A673 (cell line): ENCODE measurements at regions not wholly inside any gene's neighbourhood (a gene's known extent, or its start where the extent isn't known, plus 50 kb on each side); places are given as distances from the start of the nearest gene placed in this dataset.

ENCODE experiments used
- BruUV-seq: library from RNA; stranded (reverse); fragments of 400-500 nt; replicated peaks from 2 replicates; lab custom pipeline; 2021; lab: Mats Ljungman, UMichigan
- CTCF ChIA-PET: fragments of 300-600 bp; sonication (Branson Sonifier 250); formaldehyde crosslinking; loops from one replicate; lab custom pipeline; 2022; ENCODE audit warnings: antibody characterized with exemption; lab: Charles Lee
- POLR2A ChIA-PET: fragments of 300-600 bp; sonication (Branson Sonifier 250); formaldehyde crosslinking; loops from one replicate; lab custom pipeline; 2022; ENCODE audit warnings: antibody characterized with exemption; ENCODE audit not compliant: low non-redundant PET; lab: Charles Lee
- DNase-seq: peaks from one replicate; pipeline ENCODE4 v3.0.0-alpha.2; 2015; ENCODE audit warnings: low spot score
- H3K27ac ChIP-seq: fragments of 200-600 bp; sonication (generic); 2 replicates; pipeline ENCODE4 v1.5.1; 2016; ENCODE audit warnings: mixed run types, low read depth, mild to moderate bottlenecking, mixed read lengths, antibody characterized with exemption, low read length; ENCODE audit not compliant: poor library complexity, severe bottlenecking
- H3K27me3 ChIP-seq: fragments of 200-600 bp; sonication (generic); replicated peaks from 2 replicates; pipeline ENCODE4 v1.6.1; 2017; ENCODE audit warnings: mixed run types, low read depth, mild to moderate bottlenecking, mixed read lengths, antibody characterized with exemption, low read length; ENCODE audit not compliant: insufficient read depth, poor library complexity
- H3K36me3 ChIP-seq: fragments of 200-600 bp; sonication (generic); 2 replicates; pipeline ENCODE4 v1.6.1; 2016; ENCODE audit warnings: mixed run types, mild to moderate bottlenecking, mixed read lengths, antibody characterized with exemption, low read length; ENCODE audit not compliant: insufficient read depth, poor library complexity, severe bottlenecking
- H3K4me1 ChIP-seq: fragments of 200-600 bp; sonication (generic); 2 replicates; pipeline ENCODE4 v1.6.1; 2017; ENCODE audit warnings: mixed run types, mild to moderate bottlenecking, mixed read lengths, antibody characterized with exemption, low read length; ENCODE audit not compliant: insufficient read depth, poor library complexity, severe bottlenecking
- H3K4me3 ChIP-seq: fragments of 200-600 bp; sonication (generic); 2 replicates; pipeline ENCODE4 v1.5.1; 2016; ENCODE audit warnings: low read depth, mixed run types, mild to moderate bottlenecking, mixed read lengths, low read length; ENCODE audit not compliant: poor library complexity, severe bottlenecking
- H3K9me3 ChIP-seq: fragments of 200-600 bp; sonication (generic); 2 replicates; pipeline ENCODE4 v1.6.1; 2016; ENCODE audit warnings: mixed run types, low read depth, mild to moderate bottlenecking, mixed read lengths, antibody characterized with exemption, low read length; ENCODE audit not compliant: poor library complexity, severe bottlenecking
- CTCF ChIP-seq: fragments of 300-800, 200-600 bp; sonication (generic); conservative IDR thresholded peaks from 2 replicates; pipeline ENCODE4 v1.5.1; 2017; ENCODE audit warnings: low read depth, mild to moderate bottlenecking, antibody characterized with exemption, low read length, moderate library complexity, mixed read lengths
- EZH2 ChIP-seq: fragments of 200-600 bp; sonication (generic); IDR thresholded peaks from 2 replicates; pipeline ENCODE4 v1.6.1; 2017; ENCODE audit warnings: borderline replicate concordance, low read depth, mild to moderate bottlenecking, mixed read lengths, antibody characterized with exemption, low read length; ENCODE audit not compliant: poor library complexity, severe bottlenecking
- intact Hi-C: fragments of 100-400 bp; cut with micrococcal nuclease; formaldehyde crosslinking; loops from one replicate; pipeline ENCODE4 v1.10.0; 2022; ENCODE audit not compliant: unreplicated experiment

GRCh38 chr11:22454461-22455090, 116.4 kb downstream of the SLC17A6 start:
- no peaks in the 10 kb centered on the region for H3K27me3 ChIP-seq
- H3K4me1 ChIP-seq: peaks cover 24% of the 10 kb centered on the region
- no TSS peak for BruUV-seq
- H3K4me3 ChIP-seq: no peak overlapping the region
- intact Hi-C loops: no loop called here
- TF ChIP-seq CTCF (no peak), EZH2 (no peak)
- no peaks in the 10 kb centered on the region for H3K9me3 ChIP-seq
- ChIA-PET CTCF (no interaction called here), POLR2A (no interaction called here)
- H3K27ac ChIP-seq: no peak overlapping the region
- no peak for DNase-seq
- H3K36me3 ChIP-seq: no peaks in the 10 kb centered on the region

- no peaks in the 10 kb centered on the region for H3K9me3 ChIP-seq
- no peak overlapping the region for H3K27ac ChIP-seq
- no peaks in the 10 kb centered on the region for H3K36me3 ChIP-seq
- POLR2A ChIA-PET: no interaction called here
- DNase-seq: no peak
- CTCF ChIA-PET: no interaction called here
- H3K4me3 ChIP-seq: no peak overlapping the region
- TF ChIP-seq CTCF (no peak), EZH2 (no peak)
- no peaks in the 10 kb centered on the region for H3K27me3 ChIP-seq
- no TSS peak for BruUV-seq
- intact Hi-C loops: no loop called here
- peaks cover 3% of the 10 kb centered on the region for H3K4me1 ChIP-seq
These were observed 111.3 kb downstream of the SLC17A6 start for GRCh38 chr11:22449441-22449840.

GRCh38 chr11:22444076-22444475, 105.9 kb downstream of the SLC17A6 start:
- ChIA-PET CTCF (no interaction called here), POLR2A (no interaction called here)
- TF ChIP-seq EZH2: no peak
- no peak for TF ChIP-seq CTCF
- H3K4me1 ChIP-seq: no peaks in the 10 kb centered on the region
- H3K9me3 ChIP-seq: no peaks in the 10 kb centered on the region
- no peak for DNase-seq
- intact Hi-C loops: no loop called here
- no peaks in the 10 kb centered on the region for H3K36me3 ChIP-seq
- no TSS peak for BruUV-seq
- H3K4me3 ChIP-seq: no peak overlapping the region
- H3K27ac ChIP-seq: no peak overlapping the region
- no peaks in the 10 kb centered on the region for H3K27me3 ChIP-seq
